ENCODE measurements at regions not wholly inside any gene's neighbourhood (a gene's known extent, or its start where the extent isn't known, plus 50 kb on each side); places are given as distances from the start of the nearest gene placed in this dataset.

- no peak overlapping the region for H3K4me3 Mint-ChIP-seq (ENCODE audit: unreplicated experiment)
- H3K36me3 Mint-ChIP-seq (ENCODE audit: low read depth, unreplicated experiment), result peaks cover 1% of the 10 kb centered on the region
- no peak overlapping the region for H3K27ac Mint-ChIP-seq (ENCODE audit: unreplicated experiment)
- no peaks in the 10 kb centered on the region for H3K27me3 Mint-ChIP-seq (ENCODE audit: low read depth, unreplicated experiment)
- Histone ChIP-seq H3K79me2 (ENCODE audit: insufficient read depth, low read length) (no peaks in the 10 kb centered on the region), H2AFZ (ENCODE audit: low read depth, low read length) (no peak overlapping the region), H3K9ac (ENCODE audit: low read length) (no peak overlapping the region), H3K4me2 (ENCODE audit: low read length) (no peak overlapping the region), H3K27ac (ENCODE audit: low read depth, low read length) (no peak overlapping the region), H3K4me3 (ENCODE audit: insufficient read depth, low read depth, low read length) (no peak overlapping the region), H3K9me3 (ENCODE audit: insufficient read depth, low read depth, low read length) (no peaks in the 10 kb centered on the region), H3K27me3 (ENCODE audit: insufficient read depth, low read length) (no peaks in the 10 kb centered on the region), H4K20me1 (ENCODE audit: insufficient read depth, low read length) (no peaks in the 10 kb centered on the region), H3K4me1 (ENCODE audit: insufficient read depth, low read length) (no peaks in the 10 kb centered on the region), H3K36me3 (ENCODE audit: insufficient read depth, low read length) (no peaks in the 10 kb centered on the region)
- H3K4me1 Mint-ChIP-seq (ENCODE audit: low read depth, unreplicated experiment), result peaks cover 8% of the 10 kb centered on the region
- no peaks in the 10 kb centered on the region for H3K9me3 Mint-ChIP-seq (ENCODE audit: unreplicated experiment)
- TF ChIP-seq EZH2 (IDR thresholded peaks at IDR 0.05; ENCODE audit: insufficient read depth, low read length) (no peak), CTCF (IDR thresholded peaks at IDR 0.05; ENCODE audit: insufficient read depth, low read depth, low read length) (no peak)
- no peak for DNase-seq (ENCODE audit: low read depth)
- FAIRE-seq, result no peak
These were observed 427.0 kb downstream of the HLX start for GRCh38 chr1:221306239-221306638.

- peaks cover 8% of the 10 kb centered on the region for H3K4me1 Mint-ChIP-seq (ENCODE audit: low read depth, unreplicated experiment)
- DNase-seq (ENCODE audit: low read depth), result no peak
- no peaks in the 10 kb centered on the region for H3K9me3 ChIP-seq (ENCODE audit: insufficient read depth, low read depth, low read length)
These were observed 429.6 kb downstream of the HLX start for GRCh38 chr1:221308534-221309511.

More at GRCh38 chr1:221308534-221309511, 429.6 kb downstream of the HLX start:
- Histone ChIP-seq H2AFZ (ENCODE audit: low read depth, low read length) (no peak overlapping the region), H4K20me1 (ENCODE audit: insufficient read depth, low read length) (no peaks in the 10 kb centered on the region), H3K4me3 (ENCODE audit: insufficient read depth, low read depth, low read length) (no peak overlapping the region), H3K27me3 (ENCODE audit: insufficient read depth, low read length) (no peaks in the 10 kb centered on the region), H3K9ac (ENCODE audit: low read length) (no peak overlapping the region), H3K4me1 (ENCODE audit: insufficient read depth, low read length) (no peaks in the 10 kb centered on the region), H3K4me2 (ENCODE audit: low read length) (no peak overlapping the region), H3K36me3 (ENCODE audit: insufficient read depth, low read length) (no peaks in the 10 kb centered on the region), H3K27ac (ENCODE audit: low read depth, low read length) (no peak overlapping the region), H3K79me2 (ENCODE audit: insufficient read depth, low read length) (no peaks in the 10 kb centered on the region)
- Mint-ChIP-seq H3K27ac (ENCODE audit: unreplicated experiment) (no peak overlapping the region), H3K9me3 (ENCODE audit: unreplicated experiment) (no peaks in the 10 kb centered on the region), H3K36me3 (ENCODE audit: low read depth, unreplicated experiment) (peaks cover 1% of the 10 kb centered on the region), H3K4me3 (ENCODE audit: unreplicated experiment) (no peak overlapping the region), H3K27me3 (ENCODE audit: low read depth, unreplicated experiment) (no peaks in the 10 kb centered on the region)
- no peak for FAIRE-seq
- TF ChIP-seq EZH2 (IDR thresholded peaks at IDR 0.05; ENCODE audit: insufficient read depth, low read length) (no peak), CTCF (IDR thresholded peaks at IDR 0.05; ENCODE audit: insufficient read depth, low read depth, low read length) (no peak)

All from astrocyte (in vitro differentiated cells and primary cell).